GM18951 (cell line): ENCODE measurements at regions not wholly inside any gene's neighbourhood (a gene's known extent, or its start where the extent isn't known, plus 50 kb on each side); places are given as distances from the start of the nearest gene placed in this dataset.

Source experiments
- POLR2A ChIP-seq: IDR thresholded peaks from 4 replicates; pipeline ENCODE4 v1.6.1; 2011; ENCODE audit warnings: mild to moderate bottlenecking; ENCODE audit not compliant: insufficient read length, insufficient read depth; ENCODE audit errors: extremely low read depth
- in situ Hi-C: fragments of 300-500 bp; cut with MboI; formaldehyde crosslinking; loops from one replicate; pipeline ENCODE4 v1.12.0; 2022; ENCODE audit warnings: low sequenced_read_pairs, mixed read lengths, inconsistent platforms; ENCODE audit not compliant: unreplicated experiment

GRCh38 chr4:127545271-127545670 lies 87.5 kb upstream of the INTU start:
- in situ Hi-C loops, result no loop called here
- no peak for TF ChIP-seq POLR2A

DNA sequence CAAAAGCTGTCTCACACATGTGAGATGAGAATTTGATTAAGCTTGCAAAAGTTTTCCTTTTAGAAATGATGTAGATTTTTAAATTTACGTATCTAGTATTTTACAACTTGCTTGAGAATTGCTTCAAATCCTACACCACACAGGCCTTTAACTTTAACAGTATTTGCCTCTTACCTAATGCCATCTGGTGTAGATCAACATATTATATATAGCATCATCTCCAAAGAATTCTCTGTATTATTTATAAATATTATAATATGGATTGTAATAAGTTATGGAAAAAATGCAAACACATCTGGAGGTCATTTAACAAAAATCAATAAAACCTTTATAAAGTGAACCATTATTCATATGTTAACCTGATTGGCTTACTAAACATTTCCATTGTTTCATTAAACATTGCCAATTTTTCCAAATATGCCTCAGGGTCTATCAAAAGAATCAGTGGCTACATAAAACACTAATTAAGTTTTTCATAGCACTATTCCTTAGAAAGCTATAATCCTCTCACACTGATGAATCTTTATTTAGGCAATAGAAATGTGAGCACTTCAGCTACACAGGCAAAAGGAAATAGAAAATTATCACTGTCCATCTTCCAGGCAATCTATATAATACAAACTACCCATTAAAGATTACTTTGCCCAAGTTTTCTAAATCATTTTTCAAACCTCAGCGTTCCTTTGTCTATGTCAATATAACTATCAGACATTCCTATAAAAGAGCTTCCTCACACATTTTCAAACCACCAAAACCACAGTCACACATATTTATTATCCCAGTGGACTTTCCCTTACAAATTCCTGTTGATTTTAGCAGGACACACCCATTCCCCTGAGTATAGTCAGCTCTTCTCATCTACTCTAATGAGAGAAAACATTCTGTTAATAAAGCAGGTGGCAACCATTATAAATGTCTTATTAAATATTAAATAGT lies 83.5 kb upstream of the INTU start:
- no peak for TF ChIP-seq POLR2A

GRCh38 chr4:127555106-127555505 lies 77.7 kb upstream of the INTU start:
- no peak for TF ChIP-seq POLR2A
- in situ Hi-C loops, result no loop called here

More for the DNA sequence above, 83.5 kb upstream of the INTU start:
- in situ Hi-C loops, result no loop called here

GRCh38 chr4:127558088-127558487 lies 74.7 kb upstream of the INTU start:
- TF ChIP-seq POLR2A, result no peak
- in situ Hi-C loops, result no loop called here

DNA sequence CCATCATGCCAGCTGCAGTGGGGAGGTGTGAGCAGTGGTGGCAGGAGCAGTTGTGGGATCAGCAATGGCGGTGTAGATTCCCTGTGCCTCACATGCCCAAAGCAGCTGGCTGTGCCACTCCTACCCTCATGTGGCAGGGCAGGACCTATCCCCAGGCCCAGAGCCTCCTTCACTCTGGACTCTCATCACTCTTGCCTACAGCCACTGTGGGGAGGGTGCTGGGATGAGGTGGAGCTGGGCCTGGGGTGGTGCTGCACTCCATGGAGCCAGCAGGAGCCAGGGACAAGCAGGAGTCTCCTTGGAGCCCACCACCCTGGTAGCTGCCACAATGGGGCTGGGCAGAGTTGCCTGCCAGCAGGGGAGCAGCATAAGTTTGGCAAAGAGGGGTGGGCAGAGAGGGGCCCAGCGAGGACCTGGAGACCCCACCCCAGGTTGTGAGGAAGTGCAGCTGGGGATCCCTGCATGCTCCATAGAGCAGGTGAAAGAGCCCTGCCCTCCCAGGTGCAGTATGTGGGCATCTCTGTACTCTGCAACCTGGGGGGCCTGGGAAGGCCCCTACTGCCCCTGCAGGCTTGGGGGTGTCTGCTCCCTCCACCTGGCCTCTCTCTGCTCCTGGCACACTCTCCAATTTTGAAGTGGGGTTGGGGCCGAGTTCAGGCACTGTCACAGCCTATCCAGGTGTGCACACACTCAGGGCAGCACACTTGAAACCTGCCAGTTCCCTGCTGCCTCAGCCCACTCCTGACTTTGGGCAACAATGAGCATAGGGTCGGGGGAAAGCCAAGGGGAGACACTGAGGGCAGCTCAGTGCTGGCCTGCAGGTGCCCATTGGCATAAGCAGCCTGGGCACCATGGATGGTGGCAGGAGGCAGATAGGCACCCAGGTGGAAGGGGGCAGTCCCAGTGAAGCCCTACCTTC lies 74.0 kb upstream of the INTU start:
- no peak for TF ChIP-seq POLR2A
- in situ Hi-C loops, result no loop called here

DNA sequence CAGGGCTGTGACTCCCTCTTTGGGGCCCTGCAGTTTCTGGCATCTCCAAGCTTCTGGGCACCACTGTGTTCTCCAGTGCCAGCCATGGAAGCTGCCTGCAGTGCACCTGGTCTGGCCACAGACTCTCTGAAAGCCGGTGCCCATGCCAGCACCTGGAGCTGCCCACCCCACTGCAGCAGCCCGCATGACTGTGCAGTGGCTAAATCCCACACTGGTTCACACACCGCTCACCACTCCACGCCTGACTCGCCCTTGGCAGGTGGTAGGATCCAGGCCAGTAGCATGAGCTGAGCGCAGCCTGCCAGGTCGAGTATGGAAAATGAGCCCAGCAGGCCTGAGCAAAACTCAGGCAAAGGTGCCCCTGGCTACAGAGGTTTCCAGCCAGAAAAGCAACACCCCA lies 72.8 kb upstream of the INTU start:
- no peak for TF ChIP-seq POLR2A
- in situ Hi-C loops, result no loop called here

- in situ Hi-C loops, result no loop called here
- TF ChIP-seq POLR2A, result no peak
These were observed 72.0 kb upstream of the INTU start for GRCh38 chr4:127560755-127561154.

DNA sequence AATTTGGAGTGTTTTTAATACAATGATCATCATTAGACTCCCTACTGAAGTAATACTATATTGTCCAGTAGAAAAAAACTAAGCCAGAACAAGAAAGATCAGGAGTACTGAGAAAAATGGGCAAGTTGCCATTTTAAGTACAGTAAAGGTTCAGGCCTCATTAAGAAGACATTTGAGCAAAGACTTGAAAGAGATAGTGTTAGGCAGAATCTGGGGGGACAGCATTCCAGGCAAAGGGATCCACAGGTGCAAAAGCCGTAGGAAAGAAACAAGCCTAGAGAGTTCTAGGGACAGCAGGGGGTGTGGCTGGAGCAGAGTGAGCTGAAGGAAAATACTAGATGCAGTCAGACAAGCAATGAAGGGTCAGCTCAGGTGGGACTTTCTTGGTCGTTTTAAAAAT lies 58.1 kb upstream of the INTU start:
- TF ChIP-seq POLR2A, result no peak
- in situ Hi-C loops, result no loop called here

DNA sequence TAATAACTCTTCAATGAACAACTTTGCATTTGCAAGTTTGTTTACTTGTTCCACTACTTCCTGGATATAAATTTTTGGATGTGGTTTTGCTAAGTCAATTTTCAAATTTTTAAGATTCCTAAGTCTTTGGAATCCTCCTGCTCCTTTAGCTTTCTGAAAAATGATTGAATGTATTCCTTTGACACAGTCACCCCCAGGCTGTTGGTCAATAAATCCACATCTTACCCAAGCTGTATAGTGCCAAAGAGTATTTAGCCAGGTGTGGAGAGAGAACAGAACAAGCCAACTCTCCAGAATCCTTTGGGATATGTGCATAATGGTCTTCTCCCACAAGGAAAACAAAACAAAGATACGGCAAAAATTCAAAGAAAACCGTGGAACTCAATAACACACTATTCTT lies 56.9 kb upstream of the INTU start:
- no peak for TF ChIP-seq POLR2A
- in situ Hi-C loops, result no loop called here

DNA sequence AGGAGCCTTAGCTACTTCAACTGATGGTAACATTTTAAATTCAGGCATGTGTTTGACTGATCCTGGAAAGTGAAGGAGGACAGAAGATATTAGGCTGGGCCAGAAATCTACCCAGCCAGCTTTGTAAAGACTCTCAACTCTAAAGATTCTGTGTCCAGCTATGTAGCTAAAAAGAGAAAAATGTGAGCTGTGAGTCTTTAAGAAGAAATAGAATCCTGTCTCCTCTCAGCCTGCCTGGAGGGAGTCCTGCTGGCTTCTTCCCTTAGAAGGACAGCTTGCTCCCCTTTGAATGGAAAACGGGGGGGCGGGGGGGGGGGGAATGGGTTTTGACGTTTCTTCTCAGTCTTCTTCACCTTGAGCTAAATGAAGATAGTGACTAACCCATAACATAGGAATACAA lies 54.3 kb upstream of the INTU start:
- TF ChIP-seq POLR2A, result no peak
- in situ Hi-C loops, result no loop called here

- no peak for TF ChIP-seq POLR2A
- in situ Hi-C loops, result no loop called here
These were observed 53.8 kb upstream of the INTU start for GRCh38 chr4:127578967-127579366.

DNA sequence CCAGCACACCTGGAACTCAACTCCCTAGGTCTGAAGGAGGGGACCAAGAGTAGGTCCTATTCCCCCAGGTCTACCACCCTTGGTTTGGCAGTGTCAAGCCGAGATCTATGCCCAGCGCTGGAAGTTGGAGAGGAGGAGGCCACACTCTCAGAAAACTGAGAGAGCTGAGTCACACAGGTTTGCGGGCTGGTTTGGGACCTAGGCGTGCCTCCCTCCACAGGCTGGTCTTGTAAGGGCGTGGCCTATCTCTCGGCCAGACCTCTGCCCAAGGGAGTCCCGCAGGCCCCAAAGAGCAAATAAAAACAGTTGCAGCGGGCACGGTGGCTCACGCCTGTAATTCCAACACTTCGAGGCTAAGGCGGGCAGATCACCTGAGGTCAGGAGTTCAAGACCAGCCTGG lies 52.9 kb upstream of the INTU start:
- in situ Hi-C loops, result no loop called here
- no peak for TF ChIP-seq POLR2A

DNA sequence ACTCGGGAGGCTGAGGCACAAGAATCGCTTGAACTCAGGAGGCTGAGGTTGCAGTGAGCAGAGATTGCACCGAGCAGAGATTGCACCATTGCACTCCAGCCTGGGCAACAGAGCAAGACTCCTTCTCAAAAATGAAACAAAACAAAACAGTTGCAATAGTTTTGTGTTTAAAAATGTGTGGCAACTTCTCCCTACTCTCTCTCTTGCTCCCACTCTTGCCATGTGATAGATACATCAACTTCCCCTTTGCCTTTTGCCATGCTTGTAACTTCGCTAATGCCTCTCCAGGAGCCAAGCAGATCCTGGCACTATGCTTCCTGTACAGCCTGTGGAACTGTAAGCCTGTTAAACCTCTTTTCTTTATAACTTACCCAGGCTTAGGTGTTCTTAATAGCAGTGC lies 52.5 kb upstream of the INTU start:
- TF ChIP-seq POLR2A, result no peak
- in situ Hi-C loops, result no loop called here
